SU-DHL-6 (cell line): ENCODE measurements at regions not wholly inside any gene's neighbourhood (a gene's known extent, or its start where the extent isn't known, plus 50 kb on each side); places are given as distances from the start of the nearest gene placed in this dataset.

Experiments
- H2AFZ ChIP-seq: fragments of 200-600 bp; sonication (generic); 2 replicates; pipeline ENCODE4 v1.6.1; 2014; ENCODE audit warnings: low read depth, mild to moderate bottlenecking, moderate library complexity, mixed read lengths, antibody characterized with exemption, low read length; ENCODE audit not compliant: severe bottlenecking
- H3F3A ChIP-seq: fragments of 200-600 bp; shearing (Covaris generic); 2 replicates; pipeline ENCODE4 v1.6.0; 2016; ENCODE audit warnings: antibody characterized with exemption, mild to moderate bottlenecking; ENCODE audit not compliant: insufficient read depth
- H3K27ac ChIP-seq: fragments of 200-600 bp; sonication (generic); 2 replicates; pipeline ENCODE4 v1.5.1; 2016; ENCODE audit warnings: low read depth, mild to moderate bottlenecking, low read length, moderate library complexity, mixed read lengths
- H3K27me3 ChIP-seq: fragments of 200-600 bp; sonication (generic), shearing (Covaris generic); 2 replicates; pipeline ENCODE4 v1.6.0; 2014; ENCODE audit warnings: mild to moderate bottlenecking, low read length
- H3K36me3 ChIP-seq: fragments of 200-600 bp; sonication (generic); 2 replicates; pipeline ENCODE4 v1.6.1; 2014; ENCODE audit warnings: mild to moderate bottlenecking, low read length, mixed read lengths
- H3K4me2 ChIP-seq: fragments of 300-600, 200-600 bp; shearing (Covaris generic), sonication (generic); 2 replicates; pipeline ENCODE4 v1.6.0; 2014; ENCODE audit warnings: low read length, low read depth, mild to moderate bottlenecking; ENCODE audit not compliant: poor library complexity, severe bottlenecking
- H3K4me3 ChIP-seq: fragments of 200-600 bp; sonication (generic); 2 replicates; pipeline ENCODE4 v1.5.1; 2014; ENCODE audit warnings: antibody characterized with exemption, low read length, mild to moderate bottlenecking, mixed read lengths; ENCODE audit not compliant: insufficient read depth, poor library complexity, severe bottlenecking
- H3K79me2 ChIP-seq: fragments of 200-600 bp; sonication (generic); 2 replicates; pipeline ENCODE4 v1.6.1; 2014; ENCODE audit warnings: mild to moderate bottlenecking, low read length, moderate library complexity; ENCODE audit not compliant: insufficient read depth
- H3K9ac ChIP-seq: fragments of 200-600 bp; sonication (generic); 2 replicates; pipeline ENCODE4 v1.7.0; 2014; ENCODE audit warnings: mild to moderate bottlenecking, low read length
- H3K9me2 ChIP-seq: fragments of 200-600 bp; sonication (generic); replicated peaks from 2 replicates; pipeline ENCODE4 v1.6.1; 2014; ENCODE audit warnings: low read length; ENCODE audit not compliant: insufficient read depth
- H3K9me3 ChIP-seq: fragments of 200-600 bp; sonication (generic); 2 replicates; pipeline ENCODE4 v1.6.1; 2014; ENCODE audit warnings: low read length, mixed read lengths; ENCODE audit not compliant: insufficient read depth
- H4K20me1 ChIP-seq: fragments of 200-600 bp; sonication (generic); 2 replicates; pipeline ENCODE4 v1.6.1; 2014; ENCODE audit warnings: low read depth, mild to moderate bottlenecking, antibody characterized with exemption, low read length, moderate library complexity, mixed read lengths
- CTCF ChIP-seq: fragments of 200-600 bp; sonication (generic); IDR thresholded peaks from one replicate; pipeline ENCODE4 v1.5.1; 2017; ENCODE audit warnings: antibody characterized with exemption, mild to moderate bottlenecking, low read length, moderate library complexity; ENCODE audit not compliant: insufficient read depth, poor library complexity, severe bottlenecking
- EZH2phosphoT487 ChIP-seq: fragments of 200-600 bp; sonication (generic), shearing (Covaris generic); conservative IDR thresholded peaks from 2 replicates; pipeline ENCODE4 v1.6.1; 2018; ENCODE audit warnings: mild to moderate bottlenecking, antibody characterized with exemption, low read length, moderate library complexity, mixed read lengths

- Histone ChIP-seq H3K9me2 (no peaks in the 10 kb centered on the region), H4K20me1 (no peaks in the 10 kb centered on the region), H3K36me3 (no peaks in the 10 kb centered on the region), H3K4me2 (no peak overlapping the region), H2AFZ (no peak overlapping the region), H3K79me2 (no peaks in the 10 kb centered on the region), H3K9ac (no peak overlapping the region), H3K27ac (no peak overlapping the region), H3K27me3 (no peaks in the 10 kb centered on the region), H3K4me3 (no peak overlapping the region), H3K9me3 (no peaks in the 10 kb centered on the region), H3F3A (no peaks in the 10 kb centered on the region)
- TF ChIP-seq CTCF (no peak), EZH2phosphoT487 (no peak)
Observed at GRCh38 chr1:67514300-67514699, 84.1 kb upstream of the SERBP1 start.

GRCh38 chr1:67514786-67515185, 84.6 kb upstream of the SERBP1 start:
- no peak for TF ChIP-seq CTCF
- TF ChIP-seq EZH2phosphoT487, result no peak
- H3K27me3 ChIP-seq, result no peaks in the 10 kb centered on the region

GRCh38 chr1:67515324-67516080, 85.3 kb upstream of the SERBP1 start:
- Histone ChIP-seq H3K9ac (no peak overlapping the region), H3K4me2 (no peak overlapping the region), H3K4me3 (no peak overlapping the region), H3K79me2 (no peaks in the 10 kb centered on the region), H4K20me1 (no peaks in the 10 kb centered on the region), H3K36me3 (no peaks in the 10 kb centered on the region), H3K9me2 (no peaks in the 10 kb centered on the region), H3K9me3 (no peaks in the 10 kb centered on the region), H3K27me3 (no peaks in the 10 kb centered on the region), H2AFZ (no peak overlapping the region), H3K27ac (no peak overlapping the region), H3F3A (no peaks in the 10 kb centered on the region)
- TF ChIP-seq CTCF (no peak), EZH2phosphoT487 (no peak)

More at GRCh38 chr1:67514786-67515185, 84.6 kb upstream of the SERBP1 start:
- H3K79me2 ChIP-seq, result no peaks in the 10 kb centered on the region
- no peak overlapping the region for H2AFZ ChIP-seq
- no peaks in the 10 kb centered on the region for H4K20me1 ChIP-seq
- H3K9ac ChIP-seq, result no peak overlapping the region
- no peaks in the 10 kb centered on the region for H3K9me3 ChIP-seq
- no peaks in the 10 kb centered on the region for H3F3A ChIP-seq
- H3K9me2 ChIP-seq, result no peaks in the 10 kb centered on the region
- no peaks in the 10 kb centered on the region for H3K36me3 ChIP-seq
- H3K27ac ChIP-seq, result no peak overlapping the region
- H3K4me2 ChIP-seq, result no peak overlapping the region
- no peak overlapping the region for H3K4me3 ChIP-seq
